Esophagus mucosa (tissue), 1 donor: ENCODE measurements at regions not wholly inside any gene's neighbourhood (a gene's known extent, or its start where the extent isn't known, plus 50 kb on each side); places are given as distances from the start of the nearest gene placed in this dataset.
A peak's percentile ranks its signal among the peaks of the same experiment; 100 is the strongest.

Source experiments
- ATAC-seq: fragments of 200-7000 bp; cut with Tn5 transposase; one replicate; pipeline ENCODE4 v1.9.1; 2020
- donor health status: DM: yes; HTN: yes; CAD: no.

GRCh38 chr10:27451054-27451453 lies 53.0 kb upstream of the RAB18 start:
- ATAC-seq: peak; percentile 52

- no peak for ATAC-seq
Observed at GRCh38 chr10:27450225-27450624, 53.9 kb upstream of the RAB18 start.

- no peak for ATAC-seq
Observed at GRCh38 chr10:27449571-27449970, 54.5 kb upstream of the RAB18 start.

GRCh38 chr10:27448921-27449320 lies 55.2 kb upstream of the RAB18 start:
- peak; percentile 62 for ATAC-seq

GRCh38 chr10:27447540-27447939 lies 56.6 kb upstream of the RAB18 start:
- ATAC-seq: no peak

DNA sequence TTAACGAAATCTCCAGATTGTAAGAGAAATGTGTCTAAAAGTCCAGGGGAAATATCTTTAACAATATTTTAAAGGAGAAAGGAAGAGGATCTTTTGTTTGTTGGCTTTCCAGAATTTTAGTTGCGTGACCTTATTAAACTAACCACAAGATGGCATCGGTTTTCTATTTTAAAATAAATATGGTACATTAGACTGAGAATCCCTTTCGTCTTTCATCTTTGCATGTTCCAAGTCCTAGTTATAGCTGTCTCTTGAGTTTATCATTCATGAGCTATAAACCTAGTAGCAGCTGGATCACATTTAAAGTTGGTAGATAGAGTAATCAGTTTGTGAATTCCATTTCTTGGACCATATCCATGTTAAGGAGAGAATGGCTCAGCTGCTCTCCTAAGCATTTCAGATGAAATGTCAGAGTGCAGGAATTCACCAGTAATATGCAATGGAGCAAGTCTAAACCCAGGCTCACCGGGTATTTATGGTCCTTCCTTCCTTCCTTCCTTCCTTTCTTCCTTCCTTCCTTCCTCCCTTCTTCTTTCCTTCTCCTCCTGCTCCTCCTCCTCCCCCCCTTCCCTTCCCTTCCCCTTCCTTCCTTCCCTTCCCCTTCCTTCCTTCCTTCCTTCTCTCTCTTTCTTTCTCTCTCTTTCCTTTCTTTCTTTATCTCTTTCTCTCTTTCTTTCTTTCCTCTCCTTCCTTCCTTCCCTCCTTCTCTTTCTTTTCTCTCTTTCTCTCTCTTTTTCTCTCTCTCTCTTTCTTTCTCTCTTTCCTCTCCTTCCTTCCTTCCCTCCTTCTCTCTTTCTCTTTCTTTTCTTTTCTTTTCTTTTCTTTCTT lies 57.8 kb upstream of the RAB18 start:
- peak; percentile 55 for ATAC-seq

DNA sequence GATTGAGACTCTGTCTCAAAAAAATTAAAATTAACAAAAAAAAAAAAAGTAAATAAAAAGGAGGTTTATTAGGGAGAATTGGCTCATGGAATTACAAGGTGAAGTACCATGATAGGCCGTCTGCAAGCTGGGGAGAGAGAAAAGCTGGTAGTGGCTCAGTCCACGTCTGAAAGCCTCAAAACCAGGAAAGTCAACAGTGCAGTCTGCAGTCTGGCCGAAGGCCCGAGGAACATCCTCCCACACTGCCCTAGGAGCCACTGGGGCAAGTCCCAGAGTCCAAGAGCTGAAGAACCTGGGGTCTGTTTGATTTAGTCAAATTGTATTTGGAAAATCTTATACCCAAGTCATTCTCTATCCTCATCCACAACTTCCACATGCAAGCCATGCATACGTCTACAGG lies 59.0 kb upstream of the RAB18 start:
- ATAC-seq: no peak

GRCh38 chr10:27440478-27440877 lies 63.6 kb upstream of the RAB18 start:
- ATAC-seq: no peak

DNA sequence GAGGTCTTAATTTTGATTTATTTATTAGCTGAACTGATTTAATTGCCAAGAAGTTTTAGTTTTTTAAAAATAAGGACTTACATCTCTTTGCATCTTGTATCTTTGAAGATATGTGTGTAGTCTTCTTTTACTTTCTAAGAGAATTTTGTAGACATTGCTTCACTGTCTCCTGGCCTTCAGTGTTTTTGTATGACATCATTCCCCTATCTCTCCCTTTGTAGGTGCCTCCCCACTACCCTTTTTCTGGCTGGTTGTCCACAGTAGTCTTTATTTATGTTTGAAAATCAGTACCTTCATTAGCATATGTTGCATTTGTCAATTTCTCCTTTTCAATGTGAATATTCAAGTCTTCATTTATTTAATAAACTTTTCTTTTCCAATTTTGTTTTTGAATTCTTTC lies 64.1 kb upstream of the RAB18 start:
- no peak for ATAC-seq

GRCh38 chr10:27439101-27439500 lies 65.0 kb upstream of the RAB18 start:
- no peak for ATAC-seq

GRCh38 chr10:27437775-27438174 lies 66.3 kb upstream of the RAB18 start:
- ATAC-seq: no peak

DNA sequence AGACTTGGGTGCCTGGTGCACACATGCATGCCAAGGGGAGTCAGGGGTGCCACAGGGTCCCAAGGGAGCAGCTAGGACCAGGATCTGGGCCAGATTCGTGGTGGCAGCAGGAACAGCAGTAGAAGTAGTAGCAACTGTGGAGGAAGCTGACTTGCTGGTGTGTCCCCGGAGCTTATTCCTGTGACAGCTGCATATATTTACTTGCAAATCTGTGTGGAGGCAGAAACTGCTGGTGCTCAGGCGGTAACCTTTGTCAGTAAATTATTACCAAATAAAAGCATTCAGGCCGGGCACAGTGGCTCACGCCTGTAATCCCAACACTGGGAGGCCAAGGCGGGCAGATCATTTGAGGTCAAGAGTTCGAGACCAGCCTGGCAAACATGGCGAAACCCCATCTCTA lies 67.4 kb upstream of the RAB18 start:
- ATAC-seq: no peak

DNA sequence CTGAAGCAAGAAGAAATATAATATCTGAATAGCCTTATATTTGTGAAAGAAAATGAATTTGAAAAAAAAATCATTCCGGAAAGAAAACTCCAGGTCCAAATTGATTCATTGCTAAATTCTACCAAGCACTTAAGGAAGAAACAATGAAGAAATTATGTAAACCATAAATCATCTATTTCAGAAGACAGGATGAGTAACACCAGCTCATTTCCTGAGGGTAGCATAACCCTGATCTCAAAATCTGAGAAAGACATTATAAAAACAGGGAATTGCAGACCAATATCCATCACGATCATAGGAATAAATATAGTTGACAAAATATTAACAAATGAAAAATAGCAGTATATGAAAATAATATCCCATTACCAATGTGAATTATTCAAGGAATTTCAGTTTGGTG lies 70.1 kb upstream of the RAB18 start:
- no peak for ATAC-seq

- ATAC-seq: no peak
Observed at GRCh38 chr10:27426948-27427467, 77.1 kb upstream of the RAB18 start.

GRCh38 chr10:27413831-27414348 lies 90.2 kb upstream of the RAB18 start:
- no peak for ATAC-seq

GRCh38 chr10:27413387-27413786 lies 90.7 kb upstream of the RAB18 start:
- ATAC-seq: no peak

DNA sequence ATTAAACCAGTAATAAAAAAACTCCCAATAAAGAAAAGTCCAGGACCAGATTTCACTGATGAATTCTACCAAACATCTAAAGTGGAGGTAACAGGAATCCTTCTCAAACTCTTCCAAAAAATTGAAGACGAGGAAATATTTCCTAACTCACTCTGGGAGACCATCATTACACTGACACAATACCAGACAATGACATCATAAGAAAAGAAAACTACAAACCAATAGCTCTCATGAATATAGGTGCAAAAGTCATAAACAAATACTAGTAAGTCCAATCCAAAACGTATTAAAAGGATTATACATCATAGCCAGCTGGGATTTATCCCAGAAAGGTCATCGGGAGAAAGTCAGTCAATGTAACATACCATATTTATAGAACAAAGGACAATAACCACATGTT lies 94.0 kb upstream of the RAB18 start:
- no peak for ATAC-seq

- no peak for ATAC-seq
Observed at GRCh38 chr10:27407271-27407670, 96.8 kb upstream of the RAB18 start.

DNA sequence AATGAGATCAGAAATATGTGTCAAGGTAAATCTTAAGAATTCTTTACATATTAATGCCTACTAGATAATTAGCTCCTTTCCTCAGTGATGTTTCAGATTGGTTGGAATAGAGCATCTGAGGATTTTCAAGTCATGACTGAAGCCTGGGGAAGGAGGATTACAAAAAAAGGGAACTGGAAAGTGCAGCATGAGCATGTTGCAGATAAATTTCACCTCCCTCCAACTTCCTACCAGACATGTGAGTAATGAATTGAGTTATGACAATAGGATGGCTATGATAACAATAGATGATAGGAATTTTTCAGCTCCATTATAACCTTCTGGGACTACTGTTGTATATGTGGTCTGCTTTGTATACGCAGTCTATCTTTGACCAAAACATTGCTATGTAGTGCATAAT lies 104.2 kb upstream of the RAB18 start:
- no peak for ATAC-seq

DNA sequence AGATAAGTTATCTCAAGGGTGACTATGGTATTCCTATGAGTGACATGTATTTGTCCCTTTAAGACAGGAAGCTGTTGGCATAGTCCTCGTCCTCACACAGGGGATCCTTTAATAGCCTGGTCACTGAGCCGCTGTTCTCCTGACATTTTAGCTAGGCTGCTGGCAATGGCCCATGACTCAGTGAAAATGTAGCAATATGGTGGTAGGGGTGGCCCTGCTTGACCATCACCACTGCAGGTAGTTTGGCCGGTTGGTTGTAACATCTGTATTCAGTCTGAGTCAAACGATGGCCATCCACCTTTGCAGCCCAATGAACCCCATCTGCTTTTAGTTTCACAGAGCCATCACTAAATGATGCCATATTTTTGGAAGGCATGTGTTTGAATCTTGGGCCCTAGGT lies 110.1 kb upstream of the RAB18 start:
- ATAC-seq: no peak

GRCh38 chr10:27392606-27393005 lies 111.5 kb upstream of the RAB18 start:
- ATAC-seq: no peak

- no peak for ATAC-seq
Observed at GRCh38 chr10:27391916-27392315, 112.2 kb upstream of the RAB18 start.

- ATAC-seq: no peak
Observed at GRCh38 chr10:27391325-27391724, 112.8 kb upstream of the RAB18 start.

GRCh38 chr10:27390681-27391080 lies 113.4 kb upstream of the RAB18 start:
- peak; percentile 86 for ATAC-seq
